ENCODE measurements at regions not wholly inside any gene's neighbourhood (a gene's known extent, or its start where the extent isn't known, plus 50 kb on each side); places are given as distances from the start of the nearest gene placed in this dataset.

DNA sequence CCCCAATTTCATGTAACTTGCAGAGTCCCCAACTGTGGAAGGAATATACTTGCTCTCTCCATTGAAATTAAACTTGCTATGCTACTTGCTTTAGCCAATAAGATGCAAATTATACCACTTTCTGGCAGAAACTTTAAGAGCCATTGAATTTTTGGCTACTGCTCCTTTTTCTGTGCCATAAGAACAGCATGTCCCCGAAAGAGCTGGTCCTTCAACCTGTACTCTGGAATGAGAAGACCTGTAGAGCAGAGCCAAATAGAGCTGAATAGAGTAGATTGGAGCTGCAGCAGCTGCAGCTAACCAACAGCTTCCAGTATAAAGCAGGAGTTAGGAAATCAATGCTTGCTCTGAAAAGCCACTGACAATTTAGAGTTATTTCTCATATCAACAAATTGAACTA lies 472.3 kb upstream of the B3GALT2 start:
- DNase-seq = peak in 8 of 58 donors; percentile 2 to 63 (median 6)

DNA sequence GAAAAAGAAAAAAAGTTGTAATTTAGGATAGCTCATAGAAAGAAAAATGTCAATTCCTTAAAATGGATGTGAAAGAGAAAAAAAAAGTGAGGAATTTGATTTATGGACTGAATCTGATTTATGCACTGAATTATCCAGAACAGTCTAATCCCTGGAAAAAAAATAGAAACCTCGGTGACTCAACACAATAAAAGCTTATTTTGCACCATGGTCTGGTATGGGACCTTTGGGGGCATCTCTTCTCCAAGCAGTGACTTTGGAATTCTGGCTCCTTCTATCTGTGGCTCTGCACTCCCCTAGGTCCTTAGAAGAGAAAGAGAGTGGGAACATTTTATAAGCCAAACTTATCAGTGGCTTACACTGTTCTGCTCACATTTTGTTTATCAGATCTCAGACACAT lies 471.7 kb upstream of the B3GALT2 start:
- DNase-seq = no peak

DNA sequence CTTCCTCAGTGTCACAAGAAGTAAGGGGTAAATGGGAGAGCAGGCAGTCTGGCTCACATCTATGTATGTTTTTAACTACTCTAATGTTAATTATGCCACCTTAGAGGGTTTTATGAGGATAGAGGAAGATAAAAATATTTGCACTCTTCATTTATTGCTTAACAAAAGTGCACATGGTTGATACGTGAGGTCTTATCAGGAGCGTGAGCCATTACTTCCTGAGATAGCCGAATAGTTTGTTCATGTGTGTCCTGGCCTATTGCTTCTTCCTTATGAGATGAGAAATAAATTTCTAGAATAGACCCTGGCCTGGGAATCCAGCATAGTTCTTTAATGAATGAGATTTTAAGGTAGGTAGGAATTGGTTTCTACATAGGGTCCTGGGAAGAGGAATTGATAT lies 471.1 kb upstream of the B3GALT2 start:
- DNase-seq = no peak

DNA sequence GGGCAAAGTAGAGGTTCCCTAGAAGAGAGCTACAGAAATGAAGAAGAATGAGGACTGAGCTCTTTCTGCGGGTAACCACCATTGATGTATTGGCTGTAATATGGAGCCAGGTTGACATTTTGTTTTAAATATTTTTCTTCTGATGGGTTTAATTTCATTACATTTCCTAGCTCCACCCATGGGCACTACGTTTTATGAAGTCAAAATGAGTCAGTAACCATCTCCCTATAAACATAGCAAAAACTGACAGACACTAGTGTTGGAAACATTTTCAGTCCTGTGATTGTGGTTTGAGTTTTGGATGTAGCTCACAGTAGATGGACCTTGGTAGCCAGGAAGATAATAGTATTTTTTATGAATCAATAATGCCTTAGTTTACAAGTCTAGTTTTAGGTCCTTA lies 470.4 kb upstream of the B3GALT2 start:
- DNase-seq = no peak

DNA sequence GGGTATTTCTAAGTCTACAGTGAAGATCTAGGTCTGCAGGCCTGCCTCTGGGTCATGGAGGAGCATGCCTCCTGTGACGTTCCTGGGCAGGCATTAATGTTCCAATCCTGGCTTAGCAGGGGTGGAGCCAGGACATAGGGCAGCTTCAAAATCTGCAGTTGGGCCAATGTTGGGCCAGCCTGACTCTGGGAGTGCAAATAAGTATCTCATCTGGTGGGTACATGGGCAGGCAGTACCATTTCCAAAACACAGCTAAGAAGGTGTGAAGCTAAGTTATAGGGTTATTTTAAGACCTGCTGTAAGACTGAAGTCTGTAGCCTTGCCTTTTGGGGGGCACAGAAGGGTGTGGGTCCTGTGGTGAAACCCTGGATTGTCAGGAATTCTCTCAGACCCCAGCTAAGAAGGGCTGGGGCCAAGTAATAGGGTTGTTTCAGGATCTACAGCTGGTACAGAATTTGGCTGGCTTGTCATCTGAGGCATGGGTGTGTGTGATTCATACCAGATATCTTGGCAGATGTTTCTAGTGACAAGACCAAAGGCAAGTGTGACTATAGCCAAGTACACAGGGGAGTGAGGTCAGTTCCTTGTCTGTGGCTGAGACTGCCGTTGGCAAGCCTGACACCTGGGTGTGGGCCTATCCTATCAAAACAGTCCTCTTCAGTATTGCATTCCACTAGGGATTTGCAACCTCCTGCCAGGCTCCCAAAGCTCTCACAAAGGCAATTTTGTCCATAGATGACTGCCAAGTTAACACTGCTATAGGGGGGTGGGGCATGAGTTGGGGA lies 468.7 kb upstream of the B3GALT2 start:
- no peak for DNase-seq

DNA sequence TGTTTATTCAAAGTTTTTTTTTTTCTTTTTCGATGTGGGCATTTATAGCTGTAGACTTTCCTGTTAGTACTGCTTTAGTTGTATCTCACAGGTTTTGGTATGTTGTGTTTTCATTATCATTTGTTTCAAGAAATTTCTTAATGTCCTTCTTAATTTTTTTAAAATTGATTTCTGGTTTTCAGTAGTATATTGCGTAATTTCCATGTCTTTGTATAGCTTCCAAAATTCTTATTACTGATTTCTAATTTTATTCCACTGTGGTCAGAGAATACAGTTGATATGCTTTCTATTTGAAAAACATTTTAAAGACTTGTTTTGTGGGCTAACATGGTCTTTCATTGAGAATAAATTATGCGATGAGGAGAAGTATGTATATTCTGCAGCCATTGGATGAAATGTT lies 463.2 kb upstream of the B3GALT2 start:
- DNase-seq = no peak

DNA sequence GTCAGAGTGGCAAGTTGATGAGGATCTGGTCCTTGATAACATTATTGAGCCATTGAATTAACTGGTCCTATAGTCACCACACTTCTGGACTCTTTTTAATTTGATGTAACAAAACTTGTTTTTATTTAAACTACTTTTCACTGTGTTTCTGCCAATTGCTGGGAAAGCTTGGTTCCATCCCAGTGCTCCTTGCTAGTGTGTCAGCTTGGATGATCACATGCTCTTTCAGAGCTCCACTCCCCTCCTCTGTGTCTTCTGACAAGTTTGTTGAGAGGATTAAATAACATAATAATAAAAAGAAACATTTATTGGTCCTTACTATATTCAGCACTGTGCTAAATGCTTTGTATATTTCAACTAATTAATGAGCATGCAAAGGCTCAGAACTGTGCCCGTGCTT lies 448.5 kb upstream of the B3GALT2 start:
- no peak for DNase-seq

DNA sequence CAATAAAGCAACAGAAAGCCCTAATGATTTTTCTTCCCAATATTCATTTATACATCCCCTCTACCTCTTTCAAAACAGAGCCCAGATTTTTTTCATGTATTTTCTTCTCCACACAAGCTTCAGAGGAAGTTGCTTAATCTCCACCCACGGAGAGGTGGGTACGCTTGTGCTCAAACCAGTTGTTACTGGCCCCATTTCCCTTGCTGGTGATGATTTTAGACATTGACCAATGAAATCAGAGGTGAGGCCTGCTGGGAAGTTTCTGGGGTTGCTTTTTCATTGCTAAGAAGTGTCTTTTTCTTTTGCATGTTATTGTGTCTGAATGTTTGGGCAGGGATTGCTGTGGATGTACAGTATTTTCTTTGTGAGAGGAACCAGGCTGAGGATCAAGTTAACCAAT lies 448.1 kb upstream of the B3GALT2 start:
- no peak for DNase-seq

DNA sequence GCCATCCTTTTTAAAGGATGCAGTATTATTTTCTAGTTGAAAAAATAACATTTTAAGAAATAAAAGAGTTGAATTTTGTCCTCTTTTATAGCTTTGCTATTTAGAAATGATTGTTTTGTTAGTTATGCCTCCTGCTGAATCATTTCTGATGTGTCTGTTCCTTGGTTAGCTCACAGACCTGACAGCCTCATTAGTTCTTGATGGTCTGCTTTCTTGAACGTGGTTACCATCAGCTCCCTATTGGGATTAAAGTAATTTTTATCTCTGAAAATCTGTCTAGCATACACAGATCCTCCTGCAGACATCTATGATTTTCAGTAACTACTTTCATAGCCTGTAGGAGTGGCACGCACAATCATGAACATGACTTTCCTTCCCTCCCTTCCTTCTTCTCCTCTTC lies 447.6 kb upstream of the B3GALT2 start:
- DNase-seq = no peak

DNA sequence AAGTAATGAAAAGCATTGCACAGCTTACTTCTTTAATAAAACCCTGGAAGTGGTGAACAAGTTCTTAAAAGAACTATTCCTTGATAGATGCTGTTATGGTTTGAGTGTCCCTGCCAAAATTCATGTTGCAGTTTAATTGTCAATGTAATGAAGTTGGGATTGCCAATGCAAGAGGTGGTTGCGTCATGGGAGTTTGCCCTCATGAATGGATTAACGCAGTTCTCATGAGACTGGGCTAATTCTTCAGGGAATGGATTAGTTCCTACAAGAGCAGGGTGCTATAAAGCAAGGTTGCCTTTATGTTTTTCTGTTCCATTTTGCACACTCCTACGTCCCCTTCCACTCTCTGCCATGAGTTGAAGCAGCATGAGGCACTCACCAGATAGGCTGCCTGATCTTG lies 446.7 kb upstream of the B3GALT2 start:
- DNase-seq = no peak

DNA sequence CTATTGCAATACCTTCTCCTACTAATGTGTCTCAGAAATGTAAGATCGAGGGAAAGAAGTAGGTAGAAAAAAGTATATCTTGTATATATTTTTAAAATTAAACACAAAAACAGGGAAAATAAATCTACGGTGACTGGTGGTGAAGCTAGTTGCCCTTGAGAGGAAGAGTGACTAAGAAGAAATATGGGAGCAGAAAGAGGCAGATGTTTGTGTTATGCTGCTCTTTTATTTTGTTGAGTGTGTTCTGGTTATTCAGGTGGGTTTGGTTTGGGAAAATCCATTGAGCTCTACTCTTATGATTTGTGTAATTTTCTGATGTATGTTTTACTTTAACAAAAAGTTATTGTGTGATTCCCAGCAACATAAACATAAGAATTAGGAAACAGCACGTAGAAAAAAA lies 444.9 kb upstream of the B3GALT2 start:
- DNase-seq = no peak

DNA sequence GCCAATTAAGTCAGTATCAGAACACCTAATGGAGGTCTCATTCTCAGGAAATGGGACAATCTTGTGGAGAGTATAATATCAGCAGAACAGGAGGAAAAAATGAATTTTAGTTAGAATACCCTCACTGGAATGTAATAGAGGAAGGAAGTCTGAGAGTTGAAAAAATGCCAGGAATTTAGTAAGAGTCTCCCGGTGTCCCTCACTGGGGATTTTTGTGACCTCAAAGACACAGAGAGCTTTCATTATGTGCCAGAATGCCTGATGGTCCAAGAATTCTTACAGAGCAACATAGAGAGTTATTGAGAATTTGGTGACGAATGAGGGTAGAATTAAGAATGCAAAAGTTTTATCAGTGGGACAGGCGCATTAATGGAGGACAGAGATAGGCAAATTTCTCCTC lies 443.5 kb upstream of the B3GALT2 start:
- no peak for DNase-seq

DNA sequence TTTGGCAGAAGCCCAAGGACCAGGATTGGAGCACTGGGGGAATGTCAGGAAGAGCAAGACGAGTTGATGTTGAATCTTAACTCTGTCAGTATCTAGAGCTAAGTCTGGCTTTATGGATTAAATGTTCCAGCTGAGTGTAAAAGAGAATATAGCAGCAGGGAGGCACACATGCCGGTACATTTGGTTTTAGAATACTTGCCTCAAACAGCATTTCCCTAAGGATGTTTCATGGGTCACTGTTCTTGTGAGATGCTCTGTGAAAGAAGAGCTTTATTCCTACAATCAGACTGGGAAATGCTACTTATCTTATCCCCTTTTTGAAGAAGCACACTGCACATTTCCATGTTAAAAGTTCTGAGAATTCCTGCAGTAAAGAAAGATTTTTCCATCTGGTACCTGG lies 440.3 kb upstream of the B3GALT2 start:
- no peak for DNase-seq

DNA sequence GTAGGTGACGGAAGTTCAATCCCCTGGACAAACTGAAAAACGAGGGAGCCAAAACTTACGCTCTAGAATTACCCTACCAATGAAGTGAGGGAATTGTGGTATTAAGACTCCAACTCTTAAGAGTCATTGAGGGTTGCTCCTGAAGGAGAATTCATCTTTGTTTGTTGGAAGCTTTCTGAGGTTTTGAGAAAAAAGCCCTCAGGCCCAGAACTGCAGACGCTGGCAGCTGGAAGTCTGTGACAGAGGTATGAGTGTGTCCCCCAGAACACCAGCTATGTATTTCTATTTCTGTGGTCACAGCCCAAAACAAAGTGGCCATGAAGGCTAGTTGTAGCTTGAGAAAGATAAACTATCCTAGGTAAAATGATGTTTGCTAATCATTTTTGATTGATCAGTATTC lies 438.8 kb upstream of the B3GALT2 start:
- no peak for DNase-seq

DNA sequence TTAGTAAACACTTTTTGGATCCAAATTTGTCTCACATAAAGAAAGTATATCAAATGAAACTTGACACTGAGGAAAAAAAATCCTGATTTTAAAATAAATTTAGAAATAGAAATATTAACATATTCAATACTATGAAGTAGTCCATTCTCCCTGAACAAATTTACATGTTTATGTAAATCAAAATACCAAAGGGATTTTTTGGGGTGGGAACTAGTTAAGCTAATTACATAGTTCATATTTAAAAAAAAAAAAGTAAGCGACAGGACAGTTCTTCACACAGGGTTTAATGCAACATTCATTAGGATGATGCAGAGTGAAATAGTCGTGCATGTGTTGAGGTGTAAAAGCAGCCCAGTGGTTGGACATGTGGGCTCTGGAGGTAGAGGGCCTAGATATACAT lies 433.5 kb upstream of the B3GALT2 start:
- no peak for DNase-seq

DNA sequence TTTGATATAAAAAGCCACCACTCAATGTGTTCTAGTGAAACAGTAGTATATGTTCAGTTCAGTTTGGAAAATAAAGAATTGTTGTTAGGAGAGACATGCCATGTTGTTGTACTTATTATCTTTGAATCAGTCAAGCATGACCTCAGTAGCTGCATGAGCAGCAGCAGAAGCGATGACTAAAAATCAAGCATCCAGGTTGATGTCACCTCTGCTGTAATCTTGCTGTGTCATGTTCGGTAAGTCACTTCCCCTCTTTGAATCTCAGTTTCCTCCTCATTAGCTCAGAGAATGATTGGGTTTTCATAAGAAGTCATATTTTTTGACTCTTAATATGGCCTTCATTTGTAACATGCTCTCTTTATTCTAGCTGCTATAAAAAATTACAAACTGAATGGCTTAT lies 428.4 kb upstream of the B3GALT2 start:
- no peak for DNase-seq

DNA sequence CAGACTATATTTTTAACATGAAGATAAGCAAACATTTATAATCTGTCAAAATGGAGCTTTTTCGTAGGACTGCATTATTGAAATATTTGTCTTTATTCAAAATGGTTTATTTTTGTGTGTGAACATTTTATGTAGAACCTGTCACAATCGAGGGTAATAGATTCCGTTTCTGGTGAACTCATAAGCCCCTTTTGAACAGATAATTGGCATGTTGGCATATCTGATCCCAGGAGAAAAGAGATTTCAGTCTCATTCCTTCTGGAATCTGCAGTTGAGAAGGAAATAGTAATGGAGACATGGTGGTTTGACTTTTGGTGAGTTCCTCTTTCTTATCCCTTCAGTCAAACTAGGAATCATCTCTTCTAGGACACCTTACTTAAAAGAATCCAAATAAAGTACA lies 427.9 kb upstream of the B3GALT2 start:
- DNase-seq = no peak

DNA sequence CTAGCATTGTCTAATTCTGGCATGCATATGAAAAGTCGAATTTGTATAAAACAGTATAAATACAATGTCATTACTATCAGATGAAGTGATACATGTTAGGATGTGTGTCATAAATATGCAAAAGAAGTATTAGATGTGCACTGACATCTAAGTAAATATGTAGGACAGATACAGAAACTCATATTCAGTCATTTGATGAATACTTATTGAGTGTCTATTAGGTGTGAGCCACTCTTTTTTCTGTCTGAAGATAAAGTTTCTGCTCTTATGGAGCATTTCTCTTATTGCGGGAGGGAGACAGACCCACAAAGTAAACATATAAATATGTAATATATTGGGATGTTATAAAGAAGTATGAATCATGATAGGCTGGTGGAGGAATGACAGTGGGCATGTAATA lies 426.6 kb upstream of the B3GALT2 start:
- no peak for DNase-seq

DNA sequence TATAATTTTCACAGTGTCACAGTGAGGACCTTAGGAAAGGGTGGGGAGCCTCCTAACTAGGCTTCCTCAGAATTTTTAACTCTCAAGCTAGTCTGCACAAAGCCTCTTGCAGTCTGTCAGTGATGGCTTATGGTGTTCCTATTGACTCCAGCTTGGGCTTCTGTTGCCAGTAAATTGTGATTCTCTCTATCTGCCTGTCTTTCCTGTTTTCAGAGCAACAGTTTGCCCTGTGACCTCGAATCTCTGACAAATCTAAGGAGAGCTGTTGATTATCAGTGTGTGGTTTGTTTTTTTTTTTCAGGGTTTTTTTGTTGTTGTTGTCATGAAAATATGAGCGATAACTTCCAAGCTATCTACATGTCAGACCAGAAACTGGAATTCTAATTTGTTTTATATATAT lies 423.2 kb upstream of the B3GALT2 start:
- DNase-seq = no peak

DNA sequence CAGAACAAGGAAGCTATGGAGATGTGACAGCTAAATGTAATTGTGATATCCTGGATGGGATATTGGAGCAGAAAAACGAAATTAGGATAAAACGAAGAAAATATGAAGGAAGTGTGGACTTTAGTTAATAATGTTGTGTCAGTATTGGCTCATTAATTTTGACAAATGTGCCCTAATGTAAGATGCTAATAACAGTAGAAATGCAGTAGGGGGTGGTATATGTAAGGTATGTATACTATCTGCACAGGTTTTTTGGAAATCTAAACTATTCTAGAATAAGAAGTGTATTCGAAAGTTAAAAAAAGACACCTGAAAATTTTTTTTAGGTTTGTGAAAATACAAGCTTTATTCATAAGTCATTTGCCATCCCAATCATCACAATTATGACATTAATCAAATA lies 421.4 kb upstream of the B3GALT2 start:
- DNase-seq = no peak

DNA sequence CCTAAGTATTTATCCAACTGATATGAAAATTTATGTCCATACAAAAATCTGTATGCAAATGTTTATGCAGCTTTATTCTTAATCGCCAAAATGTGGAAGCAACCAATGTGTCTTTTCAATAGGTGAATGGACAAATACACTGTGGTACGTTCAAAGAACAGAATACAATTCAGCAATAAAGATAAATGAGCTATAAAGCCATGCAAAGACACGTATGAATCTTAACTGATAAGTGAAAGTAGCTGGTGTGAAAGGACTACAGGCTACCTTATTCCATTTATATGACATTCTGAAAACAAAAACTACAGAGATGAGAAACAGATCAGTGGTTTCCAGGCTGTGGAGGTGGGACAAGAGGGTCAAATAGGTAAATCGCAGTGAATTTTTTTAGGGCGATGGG lies 419.6 kb upstream of the B3GALT2 start:
- no peak for DNase-seq

DNA sequence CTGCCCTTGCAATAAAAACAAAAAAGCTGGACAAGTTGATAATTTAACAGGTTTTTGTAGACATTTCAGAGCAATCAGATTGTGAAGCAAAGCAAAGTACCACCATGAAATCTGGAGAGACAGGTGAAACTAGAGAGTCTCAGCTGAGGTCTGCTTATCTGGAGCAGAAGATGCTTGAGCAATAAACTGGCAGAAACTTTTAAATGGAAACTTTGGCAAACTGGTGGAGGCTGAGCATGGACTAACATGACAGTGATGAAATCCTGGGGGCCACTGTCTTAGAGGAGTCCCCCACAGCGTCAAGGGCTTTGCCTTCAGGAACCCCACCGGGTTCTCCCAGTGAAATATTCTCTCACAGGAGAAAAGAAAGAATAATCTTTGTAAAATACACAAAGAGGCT lies 416.3 kb upstream of the B3GALT2 start:
- no peak for DNase-seq

DNA sequence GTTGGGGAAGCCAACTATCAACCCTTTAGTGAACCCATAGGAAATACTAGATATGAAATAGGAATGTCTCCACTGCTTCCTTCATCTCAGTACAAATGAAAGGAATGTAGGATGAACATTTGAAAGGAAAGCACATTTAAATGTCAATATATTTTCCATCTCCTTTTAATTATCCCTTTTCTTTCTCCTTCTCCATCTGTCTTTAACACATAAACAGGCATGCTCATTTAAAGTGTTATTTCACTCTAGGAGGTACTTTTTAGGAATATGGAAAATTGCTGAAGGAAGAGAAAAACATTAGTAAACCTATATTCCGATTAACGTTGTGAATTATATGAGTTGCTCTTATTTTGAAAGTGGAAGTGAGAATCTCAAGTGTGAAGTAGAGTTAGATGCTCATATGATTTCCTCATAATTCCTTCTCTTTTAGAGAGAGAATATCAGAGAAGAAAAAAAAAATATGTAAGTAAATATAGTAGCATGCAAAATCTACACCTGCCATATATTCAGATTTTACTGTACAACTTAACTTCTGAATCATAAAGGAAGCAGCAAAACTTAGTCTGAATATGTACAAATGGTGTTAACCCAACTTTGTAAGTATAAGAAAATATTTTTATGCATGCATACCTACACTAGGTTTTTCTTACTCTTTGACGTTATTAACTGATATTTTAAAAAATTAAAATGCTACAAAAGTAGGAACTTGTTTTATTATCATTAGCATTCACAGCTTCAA lies 406.9 kb upstream of the B3GALT2 start:
- no peak for DNase-seq
